ENCODE measurements at regions not wholly inside any gene's neighbourhood (a gene's known extent, or its start where the extent isn't known, plus 50 kb on each side); places are given as distances from the start of the nearest gene placed in this dataset.

- H3K4me1 Mint-ChIP-seq (ENCODE audit: unreplicated experiment): peaks cover 12% of the 10 kb centered on the region
- H3K4me3 Mint-ChIP-seq (ENCODE audit: unreplicated experiment): no peak overlapping the region
Observed at GRCh38 chr1:228807904-228808605, 72.8 kb downstream of the RHOU start.

GRCh38 chr1:228809621-228810394 lies 74.5 kb downstream of the RHOU start:
- Mint-ChIP-seq H3K36me3 (ENCODE audit: low read depth, unreplicated experiment) (peaks cover 6% of the 10 kb centered on the region), H3K27me3 (ENCODE audit: unreplicated experiment) (peaks cover 2% of the 10 kb centered on the region), H3K9me3 (ENCODE audit: unreplicated experiment) (peaks cover 4% of the 10 kb centered on the region), H3K4me1 (ENCODE audit: unreplicated experiment) (peaks cover 12% of the 10 kb centered on the region), H3K4me3 (ENCODE audit: unreplicated experiment) (no peak overlapping the region), H3K27ac (ENCODE audit: unreplicated experiment) (no peak overlapping the region)
- no peak for TF ChIP-seq CTCF (IDR thresholded peaks at IDR 0.05; ENCODE audit: unreplicated experiment)
- DNase-seq (ENCODE audit: low spot score): no peak

More at GRCh38 chr1:228807904-228808605, 72.8 kb downstream of the RHOU start:
- no peak for DNase-seq (ENCODE audit: low spot score)
- H3K36me3 Mint-ChIP-seq (ENCODE audit: low read depth, unreplicated experiment): peaks cover 6% of the 10 kb centered on the region
- no peak overlapping the region for H3K27ac Mint-ChIP-seq (ENCODE audit: unreplicated experiment)
- H3K27me3 Mint-ChIP-seq (ENCODE audit: unreplicated experiment): peaks cover 4% of the 10 kb centered on the region
- TF ChIP-seq CTCF (IDR thresholded peaks at IDR 0.05; ENCODE audit: unreplicated experiment): no peak
- H3K9me3 Mint-ChIP-seq (ENCODE audit: unreplicated experiment): peaks cover 4% of the 10 kb centered on the region

- Mint-ChIP-seq H3K4me1 (ENCODE audit: unreplicated experiment) (peaks cover 12% of the 10 kb centered on the region), H3K9me3 (ENCODE audit: unreplicated experiment) (peaks cover 4% of the 10 kb centered on the region), H3K27me3 (ENCODE audit: unreplicated experiment) (peaks cover 2% of the 10 kb centered on the region), H3K4me3 (ENCODE audit: unreplicated experiment) (no peak overlapping the region), H3K27ac (ENCODE audit: unreplicated experiment) (no peak overlapping the region), H3K36me3 (ENCODE audit: low read depth, unreplicated experiment) (peaks cover 6% of the 10 kb centered on the region)
- no peak for TF ChIP-seq CTCF (IDR thresholded peaks at IDR 0.05; ENCODE audit: unreplicated experiment)
- no peak for DNase-seq (ENCODE audit: low spot score)
Observed at GRCh38 chr1:228810395-228810758, 75.1 kb downstream of the RHOU start.

GRCh38 chr1:228810878-228811711 lies 75.8 kb downstream of the RHOU start:
- no peak for TF ChIP-seq CTCF (IDR thresholded peaks at IDR 0.05; ENCODE audit: unreplicated experiment)
- H3K9me3 Mint-ChIP-seq (ENCODE audit: unreplicated experiment): peaks cover 4% of the 10 kb centered on the region
- peaks cover 6% of the 10 kb centered on the region for H3K36me3 Mint-ChIP-seq (ENCODE audit: low read depth, unreplicated experiment)
- H3K27me3 Mint-ChIP-seq (ENCODE audit: unreplicated experiment): peaks cover 2% of the 10 kb centered on the region
- no peak overlapping the region for H3K27ac Mint-ChIP-seq (ENCODE audit: unreplicated experiment)
- H3K4me1 Mint-ChIP-seq (ENCODE audit: unreplicated experiment): peaks cover 12% of the 10 kb centered on the region
- no peak for DNase-seq (ENCODE audit: low spot score)
- no peak overlapping the region for H3K4me3 Mint-ChIP-seq (ENCODE audit: unreplicated experiment)

Data from endothelial cell (in vitro differentiated cells).